Sigmoid colon (tissue), 4 donors: ENCODE measurements at regions not wholly inside any gene's neighbourhood (a gene's known extent, or its start where the extent isn't known, plus 50 kb on each side); places are given as distances from the start of the nearest gene placed in this dataset.

ENCODE experiments used
- CTCF ChIP-seq, 4 experiments: fragments of 450-650 bp in 3 of 4; fragments of 200-600 bp in 1 of 4; IDR thresholded peaks; one replicate each; pipeline ENCODE4 v1.5.1; 2016 to 2019; ENCODE audit warnings: antibody characterized with exemption in 4 of 4, mild to moderate bottlenecking in 3 of 4, moderate library complexity in 2 of 4
- POLR2AphosphoS5 ChIP-seq, 4 donors: sonication (generic); formaldehyde crosslinking; IDR thresholded peaks; one replicate each; pipeline ENCODE4 v1.6.1; 2017; ENCODE audit warnings: antibody characterized with exemption in 4 of 4

- TF ChIP-seq CTCF (IDR thresholded peaks at IDR 0.05) (no peak), POLR2AphosphoS5 (IDR thresholded peaks at IDR 0.05) (no peak)
Observed at GRCh38 chr5:174581894-174582293, 142.5 kb upstream of the MSX2 start.
